T-helper 2 cell treated with Interferon-gamma antibody and Interleukin-4, amounts not matched to agents 5 μg/mL and 100 μg/mL, for 36 hours (primary cell): ENCODE measurements at regions not wholly inside any gene's neighbourhood (a gene's known extent, or its start where the extent isn't known, plus 50 kb on each side); places are given as distances from the start of the nearest gene placed in this dataset.
"Not testable (repeated sequence)": the region's sequence is repeated elsewhere in the genome, so short reads cannot be mapped to it uniquely, and the experiment has no call there.

ENCODE experiments used
- DNase-seq: peaks from one replicate; pipeline ENCODE4 v3.0.0; 2021; ENCODE audit warnings: low spot score
- H3K27ac Mint-ChIP-seq: one replicate; pipeline ENCODE4 v1.8.0; 2021; ENCODE audit warnings: mild to moderate bottlenecking, mixed read lengths
- H3K27me3 Mint-ChIP-seq: one replicate; pipeline ENCODE4 v1.8.0; 2021; ENCODE audit warnings: low read depth, mixed read lengths
- H3K36me3 Mint-ChIP-seq: one replicate; pipeline ENCODE4 v1.8.0; 2021; ENCODE audit warnings: low read depth, mixed read lengths
- H3K4me1 Mint-ChIP-seq: one replicate; pipeline ENCODE4 v1.8.0; 2021; ENCODE audit warnings: low read depth, mixed read lengths
- H3K4me3 Mint-ChIP-seq: one replicate; pipeline ENCODE4 v1.8.0; 2022; ENCODE audit warnings: mild to moderate bottlenecking, moderate library complexity, mixed read lengths
- H3K9me3 Mint-ChIP-seq: one replicate; pipeline ENCODE4 v1.8.0; 2021; ENCODE audit warnings: mixed read lengths

DNA sequence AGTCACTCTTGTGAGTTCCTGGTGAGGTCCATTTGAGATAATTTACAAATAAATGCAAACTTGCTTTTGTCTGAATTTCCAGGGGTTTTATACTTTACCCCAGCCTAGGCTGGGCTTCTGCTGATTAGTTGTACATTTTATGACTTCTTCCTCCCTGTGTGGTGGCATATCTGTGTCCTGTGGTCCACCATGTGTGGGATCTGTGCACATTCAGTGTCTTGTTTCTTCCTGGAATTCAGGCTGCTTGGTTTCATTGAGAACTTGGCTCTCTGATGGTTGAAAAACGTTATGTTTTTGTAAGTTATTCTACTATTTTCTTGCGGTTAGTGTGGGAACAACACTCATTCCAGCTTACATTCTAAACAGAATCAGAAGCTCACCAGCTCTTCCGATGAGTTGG lies 523.4 kb upstream of the PFKP start:
- Mint-ChIP-seq H3K27me3 (no peaks in the 10 kb centered on the region), H3K27ac (no peak overlapping the region), H3K4me3 (no peak overlapping the region), H3K4me1 (no peaks in the 10 kb centered on the region), H3K9me3 (no peaks in the 10 kb centered on the region), H3K36me3 (no peaks in the 10 kb centered on the region)
- no peak for DNase-seq

DNA sequence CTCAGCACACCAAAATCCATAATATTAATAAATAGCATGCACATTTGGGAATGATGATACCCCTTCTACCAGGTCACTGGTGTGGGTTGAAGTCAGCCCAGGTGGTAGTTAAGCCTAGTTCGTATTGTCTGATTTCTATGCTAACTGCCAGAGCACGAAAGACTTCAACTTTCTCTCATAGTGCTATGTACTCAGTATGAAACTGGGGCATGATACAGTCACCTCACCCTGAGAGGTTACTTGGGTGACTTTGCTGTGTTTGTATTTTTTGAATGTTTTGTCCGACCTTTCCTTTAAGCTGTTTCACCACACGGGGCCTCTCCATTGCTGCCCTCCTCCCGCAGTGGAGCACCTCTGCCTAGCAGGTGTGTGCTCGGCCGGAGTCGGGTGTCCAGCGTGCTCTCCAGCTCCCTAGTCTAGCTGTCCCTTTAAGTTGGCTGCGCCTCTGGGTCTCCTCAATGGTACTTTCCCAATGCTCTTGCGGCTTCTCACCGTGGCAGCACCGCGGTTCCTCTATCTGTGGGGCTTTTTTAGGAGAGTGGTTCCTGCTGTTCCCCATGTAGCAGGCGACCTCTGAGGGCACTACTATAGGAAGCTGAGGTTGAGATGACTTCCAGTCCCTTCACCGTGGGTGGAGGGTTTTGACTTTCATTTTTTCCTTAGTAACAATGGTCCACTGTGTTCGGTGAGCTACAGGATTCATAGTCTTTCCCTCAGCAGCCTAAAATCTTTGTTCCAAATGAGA lies 524.0 kb upstream of the PFKP start:
- no peak overlapping the region for H3K27ac Mint-ChIP-seq
- no peak overlapping the region for H3K4me3 Mint-ChIP-seq
- no peaks in the 10 kb centered on the region for H3K4me1 Mint-ChIP-seq
- DNase-seq = no peak
- H3K27me3 Mint-ChIP-seq = no peaks in the 10 kb centered on the region
- H3K36me3 Mint-ChIP-seq = no peaks in the 10 kb centered on the region
- H3K9me3 Mint-ChIP-seq = no peaks in the 10 kb centered on the region

DNA sequence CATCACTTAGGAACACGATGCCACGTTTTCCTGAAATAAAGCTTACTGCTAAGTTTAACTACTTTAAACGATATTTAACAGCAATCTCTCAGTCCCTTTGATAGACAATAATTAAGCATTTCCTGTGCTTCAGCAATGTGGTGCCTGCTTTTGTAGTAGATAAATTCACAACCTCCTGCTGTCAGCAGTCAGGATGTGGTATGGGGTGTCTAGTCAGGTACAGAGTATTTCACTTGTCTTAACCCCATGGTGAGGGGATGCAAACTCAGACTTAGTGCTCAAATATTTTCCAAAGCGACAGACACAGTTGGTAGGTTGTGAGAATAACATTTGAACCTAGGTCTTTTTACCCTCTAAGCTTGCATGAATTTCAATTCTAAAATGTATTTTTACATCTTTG lies 526.2 kb upstream of the PFKP start:
- DNase-seq = no peak
- Mint-ChIP-seq H3K4me1 (no peaks in the 10 kb centered on the region), H3K27ac (no peak overlapping the region), H3K4me3 (no peak overlapping the region), H3K9me3 (no peaks in the 10 kb centered on the region), H3K36me3 (no peaks in the 10 kb centered on the region), H3K27me3 (no peaks in the 10 kb centered on the region)

DNA sequence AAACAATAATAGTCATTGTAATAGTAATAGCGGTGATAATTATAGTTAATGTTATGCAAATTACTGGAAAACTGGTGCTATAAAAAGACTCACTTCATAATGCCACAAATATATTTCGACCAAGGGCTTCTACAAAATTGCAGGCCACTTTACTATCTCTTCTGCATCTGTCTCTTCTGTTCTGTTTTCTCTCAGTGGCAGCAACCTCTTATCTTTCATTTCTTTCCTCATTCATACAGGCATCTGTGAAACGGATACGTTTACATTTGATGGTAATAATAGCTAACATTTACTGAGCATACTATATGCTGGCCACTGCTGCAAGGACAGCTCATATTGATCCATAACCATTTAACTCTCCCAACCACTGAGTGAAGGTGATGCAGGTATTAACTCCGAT lies 537.4 kb upstream of the PFKP start:
- H3K4me1 Mint-ChIP-seq = no peaks in the 10 kb centered on the region
- peaks cover under 1% of the 10 kb centered on the region for H3K9me3 Mint-ChIP-seq
- H3K36me3 Mint-ChIP-seq = no peaks in the 10 kb centered on the region
- H3K4me3 Mint-ChIP-seq = no peak overlapping the region
- H3K27me3 Mint-ChIP-seq = no peaks in the 10 kb centered on the region
- DNase-seq = no peak
- H3K27ac Mint-ChIP-seq = no peak overlapping the region

DNA sequence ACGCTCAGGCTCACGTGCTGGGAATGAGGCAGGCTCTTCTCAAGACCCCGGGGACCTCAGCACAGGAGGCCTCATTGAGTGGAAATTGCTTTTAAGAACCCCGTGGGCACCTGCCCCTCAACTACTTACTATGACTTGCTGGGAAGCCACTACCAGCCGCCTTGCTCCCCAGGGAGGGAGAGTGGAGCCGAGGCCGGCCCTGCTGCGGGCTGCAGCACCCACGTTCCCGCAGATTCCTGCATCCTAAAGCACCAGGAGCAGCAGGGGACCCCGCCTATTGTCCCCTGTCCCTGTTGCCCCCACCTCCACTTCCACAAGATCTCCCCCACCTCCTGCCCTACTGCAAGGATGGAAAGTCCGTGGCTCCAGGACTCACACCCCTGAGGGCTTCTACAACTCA lies 541.6 kb upstream of the PFKP start:
- H3K4me3 Mint-ChIP-seq = no peak overlapping the region
- no peaks in the 10 kb centered on the region for H3K36me3 Mint-ChIP-seq
- H3K9me3 Mint-ChIP-seq = peaks cover 15% of the 10 kb centered on the region
- no peak for DNase-seq
- no peaks in the 10 kb centered on the region for H3K4me1 Mint-ChIP-seq
- no peak overlapping the region for H3K27ac Mint-ChIP-seq
- no peaks in the 10 kb centered on the region for H3K27me3 Mint-ChIP-seq

DNA sequence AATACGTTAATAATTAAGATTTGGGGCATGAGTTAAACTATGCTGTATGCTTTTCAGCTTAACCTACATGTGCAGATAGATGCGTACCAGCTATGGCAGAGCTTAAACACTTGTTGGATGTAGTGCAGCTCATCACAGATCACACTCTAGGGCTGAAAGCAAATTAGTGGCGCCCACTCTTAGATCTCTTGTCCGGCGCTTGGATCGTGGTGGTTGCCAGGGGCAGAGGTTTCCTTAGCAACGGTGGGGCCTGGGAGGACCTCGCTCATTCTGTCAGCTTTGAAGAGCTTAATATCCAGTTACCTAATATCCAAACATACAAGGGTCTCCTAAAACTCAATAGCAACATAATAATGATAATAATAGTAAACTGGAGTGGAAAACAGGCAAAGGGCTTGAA lies 548.2 kb upstream of the PFKP start:
- Mint-ChIP-seq H3K4me3 (no peak overlapping the region), H3K27ac (no peak overlapping the region), H3K36me3 (no peaks in the 10 kb centered on the region), H3K4me1 (no peaks in the 10 kb centered on the region), H3K27me3 (no peaks in the 10 kb centered on the region), H3K9me3 (peaks cover 11% of the 10 kb centered on the region)
- DNase-seq = no peak

DNA sequence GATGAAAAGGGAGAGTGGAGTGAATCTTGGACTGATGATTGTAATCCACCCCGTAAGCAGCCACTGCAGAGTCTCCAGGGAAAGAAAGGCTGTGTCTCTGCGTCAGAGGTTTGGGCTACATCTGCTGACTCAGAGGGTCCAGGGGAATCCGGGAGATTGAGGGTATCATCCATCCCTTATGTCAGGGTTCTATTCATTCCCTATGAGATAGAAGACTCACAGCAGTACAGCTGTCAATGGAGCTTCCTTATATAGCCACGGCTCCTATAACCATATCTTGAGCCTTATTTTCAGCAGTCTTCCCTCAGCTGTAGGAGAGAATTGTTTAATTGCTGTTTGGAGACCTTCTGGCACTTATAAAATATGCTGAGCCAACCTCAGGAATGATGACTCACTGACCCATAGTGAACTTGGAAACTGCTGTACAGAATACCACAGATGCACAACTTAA lies 558.2 kb upstream of the PFKP start:
- Mint-ChIP-seq H3K4me3 (no peak overlapping the region), H3K36me3 (no peaks in the 10 kb centered on the region), H3K27ac (no peak overlapping the region), H3K4me1 (no peaks in the 10 kb centered on the region), H3K9me3 (no peaks in the 10 kb centered on the region), H3K27me3 (no peaks in the 10 kb centered on the region)
- DNase-seq = no peak

DNA sequence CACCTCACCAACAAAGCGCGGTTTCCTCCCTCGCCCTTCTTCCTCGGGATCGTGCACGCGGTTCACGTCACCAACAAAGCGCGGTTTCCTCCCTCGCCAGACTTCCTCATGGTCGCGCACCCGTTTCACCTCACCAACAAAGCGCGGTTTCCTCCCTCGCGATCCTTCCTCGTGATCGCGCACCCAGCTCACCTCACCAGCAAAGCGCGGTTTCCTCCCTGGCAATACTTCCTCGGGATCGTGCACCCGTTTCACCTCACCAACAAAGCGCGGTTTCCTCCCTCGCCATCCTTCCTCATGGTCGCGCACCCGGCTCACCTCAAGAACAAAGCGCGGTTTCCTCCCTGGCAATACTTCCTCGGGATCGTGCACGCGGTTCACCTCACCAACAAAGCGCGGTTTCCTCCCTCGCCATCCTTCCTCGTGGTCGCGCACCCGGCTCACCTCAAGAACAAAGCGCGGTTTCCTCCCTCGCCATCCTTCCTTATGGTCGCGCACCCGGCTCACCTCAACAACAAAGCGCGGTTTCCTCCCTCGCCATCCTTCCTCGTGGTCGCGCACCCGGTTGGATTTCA lies 565.9 kb upstream of the PFKP start:
- H3K4me1 Mint-ChIP-seq, H3K36me3 Mint-ChIP-seq, H3K27me3 Mint-ChIP-seq, H3K4me3 Mint-ChIP-seq, DNase-seq: not testable (repeated sequence)
- H3K9me3 Mint-ChIP-seq = peaks cover 22% of the 10 kb centered on the region
- H3K27ac Mint-ChIP-seq = peak overlapping the region; percentile 9

DNA sequence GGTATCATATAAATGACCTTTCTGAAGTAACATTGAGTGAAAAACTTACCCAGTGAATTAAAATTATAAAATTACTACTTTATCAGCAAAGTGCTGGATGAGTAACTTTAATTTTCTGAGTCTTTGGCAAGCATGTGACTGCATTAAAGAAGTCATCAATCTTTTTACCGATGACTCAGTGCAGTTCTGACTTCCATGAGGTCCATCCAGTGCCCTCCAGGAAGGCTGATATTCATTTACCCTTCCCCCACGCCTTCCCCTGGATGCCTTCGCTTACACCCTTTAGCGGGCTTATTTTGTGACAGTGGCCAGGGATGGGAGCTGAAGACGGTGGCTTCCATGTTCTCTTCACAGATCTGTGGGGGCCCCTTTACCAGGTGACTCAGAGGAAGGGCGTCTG lies 572.9 kb upstream of the PFKP start:
- Mint-ChIP-seq H3K9me3 (peaks cover 5% of the 10 kb centered on the region), H3K27me3 (no peaks in the 10 kb centered on the region), H3K27ac (no peak overlapping the region), H3K4me3 (no peak overlapping the region), H3K4me1 (no peaks in the 10 kb centered on the region), H3K36me3 (no peaks in the 10 kb centered on the region)
- no peak for DNase-seq

DNA sequence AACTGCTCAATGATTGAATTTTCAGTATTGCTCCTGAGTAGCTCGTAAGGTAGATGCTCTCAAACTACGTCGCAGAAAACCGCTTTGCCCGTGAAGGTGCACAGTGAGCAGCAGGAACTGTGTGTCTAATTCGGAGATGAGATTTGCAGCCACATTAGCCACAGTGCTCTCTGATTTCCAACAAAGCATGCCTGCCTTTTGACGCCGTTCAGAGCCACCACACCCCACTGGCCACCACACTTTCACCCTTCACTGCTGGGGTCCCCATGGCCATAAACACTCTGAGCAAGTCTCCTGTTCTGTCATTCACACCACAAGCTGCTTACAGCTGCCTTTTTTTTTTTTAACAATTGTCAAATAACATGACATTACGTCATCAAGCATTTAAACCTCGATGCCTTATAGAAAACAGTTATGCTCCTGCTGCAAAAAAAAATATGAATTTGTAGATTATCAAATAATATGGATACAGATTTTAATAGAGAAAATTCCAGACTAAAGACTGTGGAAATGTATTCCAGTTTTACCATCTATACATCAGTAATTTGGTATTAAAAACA lies 578.8 kb upstream of the PFKP start:
- no peaks in the 10 kb centered on the region for H3K4me1 Mint-ChIP-seq
- no peak for DNase-seq
- no peaks in the 10 kb centered on the region for H3K27me3 Mint-ChIP-seq
- no peak overlapping the region for H3K27ac Mint-ChIP-seq
- H3K4me3 Mint-ChIP-seq = no peak overlapping the region
- H3K36me3 Mint-ChIP-seq = no peaks in the 10 kb centered on the region
- H3K9me3 Mint-ChIP-seq = no peaks in the 10 kb centered on the region

DNA sequence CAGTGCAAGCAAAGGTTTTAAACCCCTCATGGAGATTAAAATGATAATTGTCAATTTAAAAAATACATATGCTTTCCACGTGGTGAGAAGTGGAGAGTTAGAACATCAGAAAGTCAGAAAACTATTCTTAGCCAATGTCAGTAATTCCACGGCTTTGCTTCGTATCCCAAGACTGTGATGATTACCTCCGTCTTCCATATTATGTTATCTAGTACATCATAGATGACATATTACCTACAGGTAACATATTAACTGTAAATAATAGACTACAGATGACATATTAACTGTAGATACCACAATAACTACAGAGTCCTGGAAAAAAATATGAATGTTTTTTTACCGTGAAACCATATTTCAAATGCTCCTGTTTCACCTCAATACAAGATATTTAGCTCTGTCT lies 579.4 kb upstream of the PFKP start:
- H3K9me3 Mint-ChIP-seq = no peaks in the 10 kb centered on the region
- H3K4me1 Mint-ChIP-seq = no peaks in the 10 kb centered on the region
- no peak overlapping the region for H3K27ac Mint-ChIP-seq
- no peak for DNase-seq
- H3K27me3 Mint-ChIP-seq = no peaks in the 10 kb centered on the region
- no peaks in the 10 kb centered on the region for H3K36me3 Mint-ChIP-seq
- no peak overlapping the region for H3K4me3 Mint-ChIP-seq

DNA sequence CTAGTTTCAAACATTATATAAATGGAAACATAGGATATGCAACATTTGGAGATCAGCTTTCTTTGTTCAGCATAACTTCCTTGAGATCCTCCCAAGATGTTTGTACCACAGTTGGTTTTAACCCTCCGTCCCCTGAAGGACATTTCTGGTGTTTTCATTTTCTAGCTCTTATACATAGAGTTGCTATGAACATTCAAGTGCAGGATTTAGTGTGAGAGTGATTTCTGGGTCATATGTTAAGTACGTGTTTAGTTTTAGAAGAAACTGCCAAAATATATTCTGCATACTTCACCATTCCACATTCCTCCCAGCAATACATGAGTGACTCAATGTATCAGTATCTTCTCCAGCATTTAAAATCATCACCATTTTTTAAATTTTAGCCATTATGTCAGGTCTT lies 588.7 kb upstream of the PFKP start:
- Mint-ChIP-seq H3K4me3 (no peak overlapping the region), H3K4me1 (no peaks in the 10 kb centered on the region), H3K9me3 (peaks cover 7% of the 10 kb centered on the region), H3K36me3 (no peaks in the 10 kb centered on the region), H3K27me3 (no peaks in the 10 kb centered on the region), H3K27ac (no peak overlapping the region)
- no peak for DNase-seq

DNA sequence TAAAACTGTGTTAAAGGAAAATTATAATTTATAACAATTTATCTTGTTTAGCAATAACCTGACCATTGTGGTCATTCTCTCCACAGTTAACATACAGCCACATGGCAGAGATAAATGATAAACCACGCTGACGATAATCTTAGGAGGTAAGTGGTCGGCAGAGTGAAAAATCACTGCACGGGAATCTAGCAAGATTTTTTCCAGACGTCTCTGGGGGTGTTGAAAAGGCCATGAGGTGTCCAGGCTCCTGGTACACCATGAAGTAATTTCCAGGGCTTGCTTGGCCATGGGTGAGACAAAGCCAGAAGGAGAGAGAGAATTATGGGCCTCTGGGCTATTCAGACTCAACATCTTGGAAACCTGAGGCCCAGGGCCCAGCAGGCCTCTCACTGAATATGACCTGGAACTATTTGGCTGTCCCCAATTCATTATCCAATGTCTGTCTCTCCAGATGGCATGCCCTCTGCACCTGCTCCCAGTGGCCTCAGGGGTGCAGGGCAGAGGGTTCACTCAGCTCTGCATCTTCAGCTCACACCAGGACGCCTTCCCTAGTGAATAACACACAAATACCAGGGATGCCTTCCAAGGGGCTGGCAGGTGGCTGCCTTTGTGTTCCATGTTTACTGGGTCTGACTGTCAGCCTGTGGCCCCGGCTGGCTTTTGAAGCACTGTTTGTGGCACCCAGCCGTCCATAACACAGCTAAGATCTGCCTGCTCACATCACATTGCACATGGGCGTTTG lies 590.4 kb upstream of the PFKP start:
- Mint-ChIP-seq H3K4me3 (no peak overlapping the region), H3K27me3 (no peaks in the 10 kb centered on the region), H3K9me3 (peaks cover 7% of the 10 kb centered on the region), H3K27ac (no peak overlapping the region), H3K36me3 (no peaks in the 10 kb centered on the region), H3K4me1 (no peaks in the 10 kb centered on the region)
- no peak for DNase-seq

DNA sequence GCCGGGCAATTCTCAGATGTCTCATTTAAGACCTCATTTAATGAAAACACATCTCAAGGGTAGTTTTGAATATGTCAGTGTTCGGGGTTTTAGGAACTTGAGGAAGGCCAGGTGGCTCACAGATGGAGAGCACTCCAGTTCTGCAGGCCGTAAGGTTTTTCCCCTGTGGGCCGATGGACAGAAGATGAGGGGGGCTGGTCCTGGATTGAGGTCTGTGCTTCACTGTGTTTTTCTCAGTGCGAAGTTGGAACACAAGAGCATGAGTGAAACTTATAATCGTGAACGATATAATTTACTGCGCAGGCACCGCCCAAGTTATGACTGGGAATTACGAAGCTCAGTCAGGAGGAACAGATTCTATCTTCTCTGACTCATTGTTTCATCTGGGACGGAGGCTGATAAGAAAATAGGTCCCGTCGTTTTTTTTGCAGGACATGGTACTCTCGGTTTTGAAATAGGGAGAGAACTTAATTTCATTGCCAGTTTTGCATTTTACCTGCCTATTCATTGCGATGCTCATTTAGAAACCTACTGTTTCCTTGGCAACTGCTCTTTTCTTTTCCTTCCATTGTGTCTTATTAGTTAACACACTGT lies 591.0 kb upstream of the PFKP start:
- H3K4me1 Mint-ChIP-seq = no peaks in the 10 kb centered on the region
- DNase-seq = no peak
- no peaks in the 10 kb centered on the region for H3K36me3 Mint-ChIP-seq
- H3K4me3 Mint-ChIP-seq = no peak overlapping the region
- no peaks in the 10 kb centered on the region for H3K27me3 Mint-ChIP-seq
- H3K27ac Mint-ChIP-seq = no peak overlapping the region
- peaks cover 7% of the 10 kb centered on the region for H3K9me3 Mint-ChIP-seq
